Activated CD8-positive, alpha-beta memory T cell treated with anti-CD3 and anti-CD28 coated beads, Interleukin-2, amount 10 ng/mL, durations not matched to agents 7 days and 5 days (primary cell): ENCODE measurements at regions not wholly inside any gene's neighbourhood (a gene's known extent, or its start where the extent isn't known, plus 50 kb on each side); places are given as distances from the start of the nearest gene placed in this dataset.
"Not testable (repeated sequence)": the region's sequence is repeated elsewhere in the genome, so short reads cannot be mapped to it uniquely, and the experiment has no call there.

Experiments
- ATAC-seq: fragments of 150-1000 bp; cut with Tn5 transposase; one replicate; pipeline ENCODE4 v1.10.0; 2021; ENCODE audit warnings: moderate library complexity
- CTCF ChIA-PET: fragments of 350-600 bp; sonication (Branson Sonifier 250); formaldehyde crosslinking; loops from one replicate; lab custom pipeline; 2021; ENCODE audit warnings: antibody characterized with exemption; lab: Charles Lee
- DNase-seq: peaks from one replicate; pipeline ENCODE4 v3.0.0-alpha.2; 2020
- H3K27ac Mint-ChIP-seq: one replicate; pipeline ENCODE4 v1.8.0; 2021; ENCODE audit warnings: mild to moderate bottlenecking, mixed read lengths
- H3K27me3 Mint-ChIP-seq: one replicate; pipeline ENCODE4 v1.8.0; 2021; ENCODE audit warnings: mixed read lengths
- H3K36me3 Mint-ChIP-seq: one replicate; pipeline ENCODE4 v1.8.0; 2021; ENCODE audit warnings: mild to moderate bottlenecking, mixed read lengths
- H3K4me1 Mint-ChIP-seq: one replicate; pipeline ENCODE4 v1.8.0; 2021; ENCODE audit warnings: mixed read lengths
- H3K4me3 Mint-ChIP-seq: one replicate; pipeline ENCODE4 v1.8.0; 2021; ENCODE audit warnings: mild to moderate bottlenecking, moderate library complexity, mixed read lengths
- H3K9me3 Mint-ChIP-seq: one replicate; pipeline ENCODE4 v1.8.0; 2022; ENCODE audit warnings: low read depth, mixed read lengths

GRCh38 chr11:44442893-44443673 is 122.4 kb upstream of the CD82 start:
- H3K36me3 Mint-ChIP-seq, H3K27ac Mint-ChIP-seq, H3K4me1 Mint-ChIP-seq, ATAC-seq, H3K9me3 Mint-ChIP-seq, H3K4me3 Mint-ChIP-seq, CTCF ChIA-PET, DNase-seq: not testable (repeated sequence)
- peaks cover 38% of the 10 kb centered on the region for H3K27me3 Mint-ChIP-seq

GRCh38 chr11:44443836-44444769 is 121.4 kb upstream of the CD82 start:
- Mint-ChIP-seq H3K36me3 (no peaks in the 10 kb centered on the region), H3K4me1 (no peaks in the 10 kb centered on the region), H3K27ac (no peak overlapping the region), H3K27me3 (peaks cover 29% of the 10 kb centered on the region), H3K4me3 (no peak overlapping the region), H3K9me3 (no peaks in the 10 kb centered on the region)
- DNase-seq (no peak), ATAC-seq (no peak)
- CTCF ChIA-PET: no interaction called here

GRCh38 chr11:44444770-44445321 is 120.6 kb upstream of the CD82 start:
- no peak overlapping the region for H3K27ac Mint-ChIP-seq
- H3K36me3 Mint-ChIP-seq: no peaks in the 10 kb centered on the region
- no peak overlapping the region for H3K4me3 Mint-ChIP-seq
- DNase-seq (no peak), ATAC-seq (no peak)
- H3K27me3 Mint-ChIP-seq: peaks cover 21% of the 10 kb centered on the region
- H3K4me1 Mint-ChIP-seq: no peaks in the 10 kb centered on the region
- CTCF ChIA-PET: no interaction called here
- no peaks in the 10 kb centered on the region for H3K9me3 Mint-ChIP-seq

- Mint-ChIP-seq H3K36me3 (no peaks in the 10 kb centered on the region), H3K4me3 (no peak overlapping the region), H3K9me3 (no peaks in the 10 kb centered on the region), H3K27me3 (peaks cover 13% of the 10 kb centered on the region), H3K27ac (no peak overlapping the region), H3K4me1 (no peaks in the 10 kb centered on the region)
- CTCF ChIA-PET: no interaction called here
- DNase-seq (no peak), ATAC-seq (no peak)
Measured at GRCh38 chr11:44445500-44446365, 119.7 kb upstream of the CD82 start.

- Mint-ChIP-seq H3K9me3 (no peaks in the 10 kb centered on the region), H3K4me3 (no peak overlapping the region), H3K27ac (no peak overlapping the region), H3K27me3 (peaks cover 6% of the 10 kb centered on the region), H3K4me1 (no peaks in the 10 kb centered on the region), H3K36me3 (no peaks in the 10 kb centered on the region)
- DNase-seq: no peak
- no peak for ATAC-seq
- CTCF ChIA-PET: no interaction called here
Measured at GRCh38 chr11:44446366-44446762, 119.1 kb upstream of the CD82 start.

GRCh38 chr11:44446996-44447771 is 118.3 kb upstream of the CD82 start:
- peaks cover 2% of the 10 kb centered on the region for H3K27me3 Mint-ChIP-seq
- ATAC-seq (no peak), DNase-seq (no peak)
- H3K9me3 Mint-ChIP-seq: no peaks in the 10 kb centered on the region
- H3K27ac Mint-ChIP-seq: no peak overlapping the region
- H3K4me1 Mint-ChIP-seq: no peaks in the 10 kb centered on the region
- no peak overlapping the region for H3K4me3 Mint-ChIP-seq
- H3K36me3 Mint-ChIP-seq: no peaks in the 10 kb centered on the region
- CTCF ChIA-PET: no interaction called here

- H3K27ac Mint-ChIP-seq: no peak overlapping the region
- no peak for ATAC-seq
- no peaks in the 10 kb centered on the region for H3K36me3 Mint-ChIP-seq
- H3K4me1 Mint-ChIP-seq: no peaks in the 10 kb centered on the region
- no peak overlapping the region for H3K4me3 Mint-ChIP-seq
- H3K27me3 Mint-ChIP-seq: no peaks in the 10 kb centered on the region
- DNase-seq: no peak
- CTCF ChIA-PET: no interaction called here
- no peaks in the 10 kb centered on the region for H3K9me3 Mint-ChIP-seq
Measured at GRCh38 chr11:44450295-44450932, 115.0 kb upstream of the CD82 start.

- H3K9me3 Mint-ChIP-seq: no peaks in the 10 kb centered on the region
- no peak overlapping the region for H3K4me3 Mint-ChIP-seq
- ATAC-seq (no peak), DNase-seq (no peak)
- no peaks in the 10 kb centered on the region for H3K4me1 Mint-ChIP-seq
- H3K27ac Mint-ChIP-seq: no peak overlapping the region
- no peaks in the 10 kb centered on the region for H3K36me3 Mint-ChIP-seq
- H3K27me3 Mint-ChIP-seq: no peaks in the 10 kb centered on the region
- CTCF ChIA-PET: no interaction called here
Measured at GRCh38 chr11:44451706-44452105, 113.8 kb upstream of the CD82 start.

- Mint-ChIP-seq H3K4me1 (no peaks in the 10 kb centered on the region), H3K9me3 (no peaks in the 10 kb centered on the region), H3K36me3 (no peaks in the 10 kb centered on the region), H3K4me3 (no peak overlapping the region), H3K27me3 (peaks cover 3% of the 10 kb centered on the region), H3K27ac (no peak overlapping the region)
- DNase-seq (no peak), ATAC-seq (no peak)
- CTCF ChIA-PET: no interaction called here
Measured at GRCh38 chr11:44452827-44453572, 112.5 kb upstream of the CD82 start.

GRCh38 chr11:44453871-44454270 is 111.6 kb upstream of the CD82 start:
- H3K4me3 Mint-ChIP-seq: no peak overlapping the region
- no peaks in the 10 kb centered on the region for H3K36me3 Mint-ChIP-seq
- DNase-seq (no peak), ATAC-seq (no peak)
- CTCF ChIA-PET: no interaction called here
- peaks cover 5% of the 10 kb centered on the region for H3K27me3 Mint-ChIP-seq
- no peaks in the 10 kb centered on the region for H3K4me1 Mint-ChIP-seq
- no peak overlapping the region for H3K27ac Mint-ChIP-seq
- no peaks in the 10 kb centered on the region for H3K9me3 Mint-ChIP-seq

- Mint-ChIP-seq H3K9me3 (no peaks in the 10 kb centered on the region), H3K27me3 (peaks cover 5% of the 10 kb centered on the region), H3K36me3 (no peaks in the 10 kb centered on the region), H3K4me1 (no peaks in the 10 kb centered on the region), H3K27ac (no peak overlapping the region), H3K4me3 (no peak overlapping the region)
- DNase-seq (no peak), ATAC-seq (no peak)
- CTCF ChIA-PET: no interaction called here
Measured at GRCh38 chr11:44454666-44455065, 110.8 kb upstream of the CD82 start.
